ENCODE measurements at regions not wholly inside any gene's neighbourhood (a gene's known extent, or its start where the extent isn't known, plus 50 kb on each side); places are given as distances from the start of the nearest gene placed in this dataset.

- DNase-seq = no peak
Observed at GRCh38 chr2:12661489-12661888, 55.2 kb upstream of the TRIB2 start.

- no peak for DNase-seq
Observed at GRCh38 chr2:12663306-12664037, 53.3 kb upstream of the TRIB2 start.

GRCh38 chr2:12665334-12665733 lies 51.4 kb upstream of the TRIB2 start:
- no peak for DNase-seq

GRCh38 chr2:12666445-12666844 lies 50.3 kb upstream of the TRIB2 start:
- DNase-seq = no peak

Measured in NCI-H774 (cell line).